A673 (cell line): ENCODE measurements at regions not wholly inside any gene's neighbourhood (a gene's known extent, or its start where the extent isn't known, plus 50 kb on each side); places are given as distances from the start of the nearest gene placed in this dataset.
A peak's percentile ranks its signal among the peaks of the same experiment; 100 is the strongest.

ENCODE experiments used
- BruUV-seq: library from RNA; stranded (reverse); fragments of 400-500 nt; replicated peaks from 2 replicates; lab custom pipeline; 2021; lab: Mats Ljungman, UMichigan
- CTCF ChIA-PET: fragments of 300-600 bp; sonication (Branson Sonifier 250); formaldehyde crosslinking; loops from one replicate; lab custom pipeline; 2022; ENCODE audit warnings: antibody characterized with exemption; lab: Charles Lee
- POLR2A ChIA-PET: fragments of 300-600 bp; sonication (Branson Sonifier 250); formaldehyde crosslinking; loops from one replicate; lab custom pipeline; 2022; ENCODE audit warnings: antibody characterized with exemption; ENCODE audit not compliant: low non-redundant PET; lab: Charles Lee
- DNase-seq: peaks from one replicate; pipeline ENCODE4 v3.0.0-alpha.2; 2015; ENCODE audit warnings: low spot score
- H3K27ac ChIP-seq: fragments of 200-600 bp; sonication (generic); 2 replicates; pipeline ENCODE4 v1.5.1; 2016; ENCODE audit warnings: mixed run types, low read depth, mild to moderate bottlenecking, mixed read lengths, antibody characterized with exemption, low read length; ENCODE audit not compliant: poor library complexity, severe bottlenecking
- H3K27me3 ChIP-seq: fragments of 200-600 bp; sonication (generic); replicated peaks from 2 replicates; pipeline ENCODE4 v1.6.1; 2017; ENCODE audit warnings: mixed run types, low read depth, mild to moderate bottlenecking, mixed read lengths, antibody characterized with exemption, low read length; ENCODE audit not compliant: insufficient read depth, poor library complexity
- H3K36me3 ChIP-seq: fragments of 200-600 bp; sonication (generic); 2 replicates; pipeline ENCODE4 v1.6.1; 2016; ENCODE audit warnings: mixed run types, mild to moderate bottlenecking, mixed read lengths, antibody characterized with exemption, low read length; ENCODE audit not compliant: insufficient read depth, poor library complexity, severe bottlenecking
- H3K4me1 ChIP-seq: fragments of 200-600 bp; sonication (generic); 2 replicates; pipeline ENCODE4 v1.6.1; 2017; ENCODE audit warnings: mixed run types, mild to moderate bottlenecking, mixed read lengths, antibody characterized with exemption, low read length; ENCODE audit not compliant: insufficient read depth, poor library complexity, severe bottlenecking
- H3K4me3 ChIP-seq: fragments of 200-600 bp; sonication (generic); 2 replicates; pipeline ENCODE4 v1.5.1; 2016; ENCODE audit warnings: low read depth, mixed run types, mild to moderate bottlenecking, mixed read lengths, low read length; ENCODE audit not compliant: poor library complexity, severe bottlenecking
- H3K9me3 ChIP-seq: fragments of 200-600 bp; sonication (generic); 2 replicates; pipeline ENCODE4 v1.6.1; 2016; ENCODE audit warnings: mixed run types, low read depth, mild to moderate bottlenecking, mixed read lengths, antibody characterized with exemption, low read length; ENCODE audit not compliant: poor library complexity, severe bottlenecking
- EZH2 ChIP-seq: fragments of 200-600 bp; sonication (generic); IDR thresholded peaks from 2 replicates; pipeline ENCODE4 v1.6.1; 2017; ENCODE audit warnings: borderline replicate concordance, low read depth, mild to moderate bottlenecking, mixed read lengths, antibody characterized with exemption, low read length; ENCODE audit not compliant: poor library complexity, severe bottlenecking
- intact Hi-C: fragments of 100-400 bp; cut with micrococcal nuclease; formaldehyde crosslinking; loops from one replicate; pipeline ENCODE4 v1.10.0; 2022; ENCODE audit not compliant: unreplicated experiment
- TF ChIP-seq, protein P1 (sequence below): fragments of 300-800, 200-600 bp; sonication (generic); conservative IDR thresholded peaks from 2 replicates; pipeline ENCODE4 v1.5.1; 2017; ENCODE audit warnings: low read depth, mild to moderate bottlenecking, antibody characterized with exemption, low read length, moderate library complexity, mixed read lengths

DNA sequence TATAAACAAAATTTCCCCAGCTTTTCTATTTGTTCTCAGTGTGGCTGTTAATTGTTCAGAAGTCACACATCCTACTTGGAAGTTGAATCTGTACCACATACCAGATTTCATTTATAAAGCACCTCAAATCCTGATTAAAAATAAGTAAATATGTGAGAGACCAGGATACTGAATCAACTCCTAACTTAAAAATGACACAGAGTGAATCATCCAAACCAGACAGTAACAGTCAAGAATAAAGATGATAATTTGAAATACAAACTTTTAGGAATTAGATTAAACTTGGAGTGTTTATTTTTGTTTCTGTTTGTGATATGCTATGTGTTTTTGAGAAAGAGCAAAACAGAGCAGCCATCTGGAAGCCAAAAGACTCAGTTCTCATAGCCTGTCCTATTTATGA lies 633.2 kb upstream of the RORB start:
- ChIA-PET CTCF (no interaction called here), POLR2A (no interaction called here)
- no peak for DNase-seq
- Histone ChIP-seq H3K4me1 (no peaks in the 10 kb centered on the region), H3K36me3 (no peaks in the 10 kb centered on the region), H3K27ac (no peak overlapping the region), H3K27me3 (no peaks in the 10 kb centered on the region), H3K4me3 (no peak overlapping the region), H3K9me3 (no peaks in the 10 kb centered on the region)
- intact Hi-C loops: no loop called here
- TF ChIP-seq, protein P1, sequence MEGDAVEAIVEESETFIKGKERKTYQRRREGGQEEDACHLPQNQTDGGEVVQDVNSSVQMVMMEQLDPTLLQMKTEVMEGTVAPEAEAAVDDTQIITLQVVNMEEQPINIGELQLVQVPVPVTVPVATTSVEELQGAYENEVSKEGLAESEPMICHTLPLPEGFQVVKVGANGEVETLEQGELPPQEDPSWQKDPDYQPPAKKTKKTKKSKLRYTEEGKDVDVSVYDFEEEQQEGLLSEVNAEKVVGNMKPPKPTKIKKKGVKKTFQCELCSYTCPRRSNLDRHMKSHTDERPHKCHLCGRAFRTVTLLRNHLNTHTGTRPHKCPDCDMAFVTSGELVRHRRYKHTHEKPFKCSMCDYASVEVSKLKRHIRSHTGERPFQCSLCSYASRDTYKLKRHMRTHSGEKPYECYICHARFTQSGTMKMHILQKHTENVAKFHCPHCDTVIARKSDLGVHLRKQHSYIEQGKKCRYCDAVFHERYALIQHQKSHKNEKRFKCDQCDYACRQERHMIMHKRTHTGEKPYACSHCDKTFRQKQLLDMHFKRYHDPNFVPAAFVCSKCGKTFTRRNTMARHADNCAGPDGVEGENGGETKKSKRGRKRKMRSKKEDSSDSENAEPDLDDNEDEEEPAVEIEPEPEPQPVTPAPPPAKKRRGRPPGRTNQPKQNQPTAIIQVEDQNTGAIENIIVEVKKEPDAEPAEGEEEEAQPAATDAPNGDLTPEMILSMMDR: no peak
- TF ChIP-seq EZH2: no peak
- BruUV-seq: no TSS peak

DNA sequence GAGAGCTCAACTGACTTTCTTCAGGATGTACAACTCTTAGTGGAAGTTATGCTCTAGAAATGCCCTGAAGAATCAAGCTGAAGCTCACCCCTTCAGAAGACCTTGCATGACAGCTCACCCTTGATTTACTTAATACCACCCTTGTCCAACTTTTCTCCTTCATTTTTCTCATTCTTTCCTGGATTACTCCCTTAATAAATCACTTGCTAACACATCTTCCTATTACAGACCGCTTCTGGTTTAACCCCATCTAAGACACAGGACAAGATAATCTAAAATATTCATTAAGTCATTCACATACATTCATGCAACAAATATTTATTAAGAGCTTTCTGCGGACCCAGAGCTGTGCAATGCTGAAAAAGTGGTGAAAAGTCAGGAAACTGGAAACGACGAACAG lies 630.7 kb upstream of the RORB start:
- intact Hi-C loops: no loop called here
- no peaks in the 10 kb centered on the region for H3K36me3 ChIP-seq
- H3K4me1 ChIP-seq: no peaks in the 10 kb centered on the region
- H3K9me3 ChIP-seq: no peaks in the 10 kb centered on the region
- no peak overlapping the region for H3K27ac ChIP-seq
- ChIA-PET CTCF (no interaction called here), POLR2A (no interaction called here)
- DNase-seq: no peak
- no TSS peak for BruUV-seq
- TF ChIP-seq, protein P1: no peak
- no peak for TF ChIP-seq EZH2
- H3K4me3 ChIP-seq: no peak overlapping the region
- H3K27me3 ChIP-seq: no peaks in the 10 kb centered on the region

DNA sequence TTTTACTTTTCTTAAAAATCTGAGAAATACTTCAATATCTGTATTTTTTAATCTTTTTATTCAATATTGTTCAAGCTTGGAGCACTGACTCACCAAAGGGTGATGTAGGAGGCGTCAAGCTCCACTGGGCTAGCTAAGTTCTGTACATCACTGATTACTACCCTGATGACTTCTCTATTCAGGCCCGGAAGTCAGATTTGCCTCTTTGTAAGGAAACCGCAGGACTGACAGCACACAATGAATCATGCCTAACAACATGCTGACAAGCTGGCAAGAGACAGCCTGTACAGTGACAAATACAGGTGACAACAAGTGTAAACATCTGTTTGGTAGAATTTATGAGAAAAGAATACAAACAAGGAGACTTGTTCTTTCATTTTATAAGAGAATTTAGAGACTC lies 627.9 kb upstream of the RORB start:
- Histone ChIP-seq H3K4me3 (no peak overlapping the region), H3K9me3 (no peaks in the 10 kb centered on the region), H3K4me1 (no peaks in the 10 kb centered on the region), H3K27me3 (no peaks in the 10 kb centered on the region), H3K27ac (no peak overlapping the region), H3K36me3 (no peaks in the 10 kb centered on the region)
- TF ChIP-seq, protein P1: no peak
- TF ChIP-seq EZH2: no peak
- BruUV-seq: no TSS peak
- POLR2A ChIA-PET: no interaction called here
- intact Hi-C loops: no loop called here
- CTCF ChIA-PET: no interaction called here
- peak; percentile 59 for DNase-seq
